MM.1S (cell line): ENCODE measurements at regions not wholly inside any gene's neighbourhood (a gene's known extent, or its start where the extent isn't known, plus 50 kb on each side); places are given as distances from the start of the nearest gene placed in this dataset.

Experiments used
- DNase-seq: peaks from one replicate; pipeline ENCODE4 v3.0.0-alpha.2; 2015
- H2AFZ ChIP-seq: fragments of 300-600 bp; sonication (generic); 2 replicates; pipeline ENCODE4 v1.6.0; 2016; ENCODE audit warnings: antibody characterized with exemption, low read length
- H3F3A ChIP-seq: fragments of 300-600 bp; sonication (generic); 2 replicates; pipeline ENCODE4 v1.6.1; 2016; ENCODE audit warnings: mild to moderate bottlenecking, antibody characterized with exemption, low read length, moderate library complexity, mixed read lengths; ENCODE audit not compliant: insufficient read depth
- H3K27ac ChIP-seq: fragments of 300-600 bp; sonication (generic); 2 replicates; pipeline ENCODE4 v1.5.1; 2016; ENCODE audit warnings: mild to moderate bottlenecking, low read length
- H3K27me3 ChIP-seq: fragments of 300-600 bp; sonication (generic); replicated peaks from 2 replicates; pipeline ENCODE4 v1.6.0; 2016; ENCODE audit warnings: low read length; ENCODE audit not compliant: insufficient read depth
- H3K36me3 ChIP-seq: fragments of 300-600 bp; sonication (generic); replicated peaks from 2 replicates; pipeline ENCODE4 v1.6.1; 2016; ENCODE audit warnings: mild to moderate bottlenecking, low read length, mixed read lengths; ENCODE audit not compliant: insufficient read depth
- H3K4me1 ChIP-seq: fragments of 300-600 bp; sonication (generic); 2 replicates; pipeline ENCODE4 v1.6.1; 2016; ENCODE audit warnings: low read length, mixed read lengths
- H3K4me2 ChIP-seq: fragments of 300-600 bp; sonication (generic); 2 replicates; pipeline ENCODE4 v1.6.0; 2016; ENCODE audit warnings: low read depth, low read length
- H3K4me3 ChIP-seq: fragments of 300-600 bp; sonication (generic); 2 replicates; pipeline ENCODE4 v1.5.1; 2016; ENCODE audit warnings: low read length, mixed read lengths
- H3K79me2 ChIP-seq: fragments of 300-600 bp; sonication (generic); 2 replicates; pipeline ENCODE4 v1.6.1; 2016; ENCODE audit warnings: mixed run types, low read length, mixed read lengths
- H3K9ac ChIP-seq: fragments of 300-600 bp; sonication (generic); 2 replicates; pipeline ENCODE4 v1.6.1; 2016; ENCODE audit warnings: low read length, mixed read lengths
- H3K9me2 ChIP-seq: fragments of 300-600 bp; sonication (generic); replicated peaks from 2 replicates; pipeline ENCODE4 v1.6.1; 2016; ENCODE audit warnings: mild to moderate bottlenecking, low read length, mixed read lengths; ENCODE audit not compliant: insufficient read depth
- H3K9me3 ChIP-seq: fragments of 300-600 bp; sonication (generic); replicated peaks from 2 replicates; pipeline ENCODE4 v1.6.1; 2016; ENCODE audit warnings: mild to moderate bottlenecking, low read length, mixed read lengths; ENCODE audit not compliant: insufficient read depth
- H4K20me1 ChIP-seq: fragments of 300-600 bp; sonication (generic); 2 replicates; pipeline ENCODE4 v1.6.1; 2016; ENCODE audit warnings: mild to moderate bottlenecking, low read length, moderate library complexity, mixed read lengths; ENCODE audit not compliant: insufficient read depth
- EZH2 ChIP-seq: fragments of 300-600 bp; sonication (generic); optimal IDR thresholded peaks from 2 replicates; pipeline ENCODE3; 2017; ENCODE audit warnings: low read depth, mild to moderate bottlenecking, antibody characterized with exemption, low read length, mixed read lengths
- EZH2phosphoT487 ChIP-seq: fragments of 300-600 bp; sonication (generic); IDR thresholded peaks from 2 replicates; pipeline ENCODE4 v1.6.1; 2018; ENCODE audit warnings: antibody characterized with exemption, low read length
- TF ChIP-seq, protein P1 (sequence below): fragments of 300-600 bp; sonication (generic); IDR thresholded peaks from 2 replicates; pipeline ENCODE4 v1.5.1; 2016; ENCODE audit warnings: antibody characterized with exemption, low read length, mixed read lengths

- Histone ChIP-seq H2AFZ (no peak overlapping the region), H3K4me2 (no peak overlapping the region), H3F3A (no peaks in the 10 kb centered on the region), H3K4me3 (no peak overlapping the region), H3K9ac (no peak overlapping the region), H4K20me1 (no peaks in the 10 kb centered on the region), H3K36me3 (no peaks in the 10 kb centered on the region), H3K9me3 (no peaks in the 10 kb centered on the region), H3K27ac (no peak overlapping the region), H3K9me2 (no peaks in the 10 kb centered on the region), H3K27me3 (no peaks in the 10 kb centered on the region), H3K4me1 (no peaks in the 10 kb centered on the region), H3K79me2 (no peaks in the 10 kb centered on the region)
- TF ChIP-seq, protein P1, sequence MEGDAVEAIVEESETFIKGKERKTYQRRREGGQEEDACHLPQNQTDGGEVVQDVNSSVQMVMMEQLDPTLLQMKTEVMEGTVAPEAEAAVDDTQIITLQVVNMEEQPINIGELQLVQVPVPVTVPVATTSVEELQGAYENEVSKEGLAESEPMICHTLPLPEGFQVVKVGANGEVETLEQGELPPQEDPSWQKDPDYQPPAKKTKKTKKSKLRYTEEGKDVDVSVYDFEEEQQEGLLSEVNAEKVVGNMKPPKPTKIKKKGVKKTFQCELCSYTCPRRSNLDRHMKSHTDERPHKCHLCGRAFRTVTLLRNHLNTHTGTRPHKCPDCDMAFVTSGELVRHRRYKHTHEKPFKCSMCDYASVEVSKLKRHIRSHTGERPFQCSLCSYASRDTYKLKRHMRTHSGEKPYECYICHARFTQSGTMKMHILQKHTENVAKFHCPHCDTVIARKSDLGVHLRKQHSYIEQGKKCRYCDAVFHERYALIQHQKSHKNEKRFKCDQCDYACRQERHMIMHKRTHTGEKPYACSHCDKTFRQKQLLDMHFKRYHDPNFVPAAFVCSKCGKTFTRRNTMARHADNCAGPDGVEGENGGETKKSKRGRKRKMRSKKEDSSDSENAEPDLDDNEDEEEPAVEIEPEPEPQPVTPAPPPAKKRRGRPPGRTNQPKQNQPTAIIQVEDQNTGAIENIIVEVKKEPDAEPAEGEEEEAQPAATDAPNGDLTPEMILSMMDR: no peak
- no peak for TF ChIP-seq EZH2phosphoT487
- no peak for DNase-seq
Measured at GRCh38 chr9:14485366-14485765, 171.4 kb upstream of the NFIB start.

DNA sequence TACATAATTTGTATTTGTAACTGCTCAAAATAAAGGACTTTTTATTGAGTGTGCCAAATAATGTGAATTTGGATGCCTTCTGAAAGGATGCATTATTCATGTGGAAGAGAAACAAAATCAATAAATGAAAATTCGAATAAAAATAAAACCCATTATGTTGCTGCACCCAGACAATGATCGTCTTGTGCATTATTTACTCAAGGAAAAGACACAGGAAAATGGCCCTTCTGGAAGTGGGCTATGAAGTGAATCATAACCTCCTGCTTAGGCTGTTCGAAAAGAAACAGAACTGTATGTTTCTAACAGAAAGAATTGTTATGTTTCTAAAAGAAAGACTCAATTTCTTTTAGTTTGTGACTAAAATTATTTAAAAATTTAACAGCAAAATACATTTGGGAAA is 168.9 kb upstream of the NFIB start:
- no peak overlapping the region for H3K9ac ChIP-seq
- no peak for TF ChIP-seq EZH2phosphoT487
- no peak for TF ChIP-seq EZH2
- TF ChIP-seq, protein P1: no peak
- H3K36me3 ChIP-seq: no peaks in the 10 kb centered on the region
- H2AFZ ChIP-seq: no peak overlapping the region
- H3K9me3 ChIP-seq: no peaks in the 10 kb centered on the region
- no peaks in the 10 kb centered on the region for H3K9me2 ChIP-seq
- no peaks in the 10 kb centered on the region for H3K79me2 ChIP-seq
- H3K27ac ChIP-seq: no peak overlapping the region
- no peaks in the 10 kb centered on the region for H4K20me1 ChIP-seq
- H3K27me3 ChIP-seq: no peaks in the 10 kb centered on the region
- no peak overlapping the region for H3K4me2 ChIP-seq
- H3K4me3 ChIP-seq: no peak overlapping the region
- DNase-seq: no peak
- no peaks in the 10 kb centered on the region for H3K4me1 ChIP-seq
- no peaks in the 10 kb centered on the region for H3F3A ChIP-seq

DNA sequence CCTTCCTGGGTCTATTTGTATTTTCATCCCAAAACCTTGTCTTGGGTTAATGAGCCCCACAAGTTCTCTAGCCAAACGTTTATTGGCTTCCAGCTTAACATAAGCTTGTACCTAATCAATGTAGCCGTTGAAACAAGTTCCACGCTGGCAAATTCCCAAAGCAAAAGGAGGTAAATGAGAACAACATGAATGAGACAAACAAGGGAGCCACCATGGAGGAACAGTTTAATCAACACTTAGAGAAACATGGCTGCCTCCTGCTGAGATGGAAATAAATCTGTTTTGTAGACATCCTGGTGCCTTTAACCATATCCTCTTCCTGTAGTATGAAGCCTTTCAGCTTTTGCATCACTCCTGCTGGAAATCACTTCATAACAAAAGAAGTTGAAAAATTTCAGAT is 166.6 kb upstream of the NFIB start:
- no peaks in the 10 kb centered on the region for H3K36me3 ChIP-seq
- H3K4me1 ChIP-seq: no peaks in the 10 kb centered on the region
- no peaks in the 10 kb centered on the region for H3K9me3 ChIP-seq
- H3K4me3 ChIP-seq: no peak overlapping the region
- no peak overlapping the region for H3K9ac ChIP-seq
- H3K9me2 ChIP-seq: no peaks in the 10 kb centered on the region
- no peaks in the 10 kb centered on the region for H3K79me2 ChIP-seq
- H3K4me2 ChIP-seq: no peak overlapping the region
- DNase-seq: no peak
- no peaks in the 10 kb centered on the region for H3K27me3 ChIP-seq
- H3F3A ChIP-seq: no peaks in the 10 kb centered on the region
- H4K20me1 ChIP-seq: no peaks in the 10 kb centered on the region
- TF ChIP-seq EZH2 (no peak), EZH2phosphoT487 (no peak)
- TF ChIP-seq, protein P1: no peak
- no peak overlapping the region for H3K27ac ChIP-seq
- no peak overlapping the region for H2AFZ ChIP-seq
